Right lobe of liver (tissue), 6 donors: ENCODE measurements at regions not wholly inside any gene's neighbourhood (a gene's known extent, or its start where the extent isn't known, plus 50 kb on each side); places are given as distances from the start of the nearest gene placed in this dataset.

Experiments
- ATAC-seq, 4 donors: fragments of 200-7000 bp; cut with Tn5 transposase; one replicate each; pipeline ENCODE4 v1.9.1; 2020; ENCODE audit warnings: mild to moderate bottlenecking in 4 of 4, moderate library complexity in 4 of 4
- DNase-seq, 3 donors: peaks; one replicate each; pipeline ENCODE4 v3.0.0-alpha.2; 2020
- H3K27ac ChIP-seq, 3 donors: fragments of 200-600 bp; one replicate each; pipeline ENCODE4 v1.8.0; 2022
- H3K27me3 ChIP-seq, 2 donors: fragments of 200-600 bp; one replicate each; pipeline ENCODE4 v1.8.0; 2022
- H3K36me3 ChIP-seq, 4 donors: fragments of 200-600 bp; sonication (generic) in 1 of 4; one replicate each; pipeline versions ENCODE4 v1.5.1 to v1.8.0; 2017 to 2022; ENCODE audit warnings: control low read depth in 1 of 4
- H3K4me1 ChIP-seq, 4 donors: fragments of 200-600 bp; sonication (generic) in 1 of 4; one replicate each; pipeline versions ENCODE4 v1.5.1 to v1.8.0; 2017 to 2022; ENCODE audit warnings: control low read depth in 1 of 4
- H3K4me3 ChIP-seq, 3 donors: fragments of 200-600 bp; one replicate each; pipeline ENCODE4 v1.8.0; 2022
- H3K9me3 ChIP-seq, 4 donors: fragments of 200-600 bp; sonication (generic) in 1 of 4; one replicate each; pipeline versions ENCODE4 v1.5.1 to v1.8.0; 2017 to 2022; ENCODE audit warnings: control low read depth in 1 of 4
- POLR2A ChIP-seq: fragments of 450-650 bp; IDR thresholded peaks from one replicate; pipeline ENCODE4 v1.6.1; 2017; ENCODE audit warnings: antibody characterized with exemption, mild to moderate bottlenecking
- WGBS: methylation state at CpG from one replicate; pipeline ENCODE4 v1.1.6; 2018; ENCODE audit warnings: low coverage, low lambda C conversion rate; ENCODE audit not compliant: insufficient coverage; ENCODE audit errors: missing lambda C conversion rate; 5-methylcytosine and 5-hydroxymethylcytosine counted together
- intact Hi-C, 2 donors: fragments of 100-400 bp; cut with DNase I; formaldehyde crosslinking; loops; one replicate each; pipeline versions ENCODE4 v1.11.2 to v1.14.1; 2022
- TF ChIP-seq, protein P1 (sequence below), 4 donors: fragments of 200-600 bp in 3 of 4; fragments of 450-650 bp in 1 of 4; IDR thresholded peaks; one replicate each; pipeline versions ENCODE4 v1.5.1 to v1.8.0; 2016 to 2022; ENCODE audit warnings: antibody characterized with exemption in 4 of 4, mild to moderate bottlenecking in 2 of 4
- donor health status: DM: no; HTN: yes; CAD: no.
- donor health status: DM: no; HTN: no; CAD: no.
- donor health status: DM: no; HTN: no; CAD: no.
- donor health status: DM: no; HTN: yes; CAD: no.
- donor health status: DM: no; HTN: yes; CAD: no.

DNA sequence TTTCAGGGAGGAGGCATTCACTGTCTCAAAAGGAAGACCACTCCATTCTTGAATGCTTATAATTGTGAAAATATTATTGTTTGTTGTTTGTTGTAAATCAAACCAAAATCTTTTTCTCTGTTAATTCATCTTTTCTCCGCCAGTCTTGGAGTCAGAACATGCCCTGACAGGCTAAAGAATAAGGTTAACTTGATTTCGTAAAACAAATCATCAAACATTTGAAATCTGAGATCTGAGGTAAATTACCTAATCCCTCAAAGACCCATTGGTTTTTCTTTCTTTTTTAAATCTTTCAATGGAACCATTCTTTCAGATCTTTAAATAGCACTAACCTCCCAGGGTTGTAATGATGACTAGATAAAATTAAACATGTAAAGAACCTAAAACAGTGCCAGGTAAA is 430.1 kb upstream of the PTBP2 start:
- Histone ChIP-seq H3K4me1 (no peaks in the 10 kb centered on the region), H3K36me3 (no peaks in the 10 kb centered on the region), H3K9me3 (no peaks in the 10 kb centered on the region), H3K27ac (no peak overlapping the region), H3K27me3 (no peaks in the 10 kb centered on the region), H3K4me3 (no peak overlapping the region)
- TF ChIP-seq, protein P1, sequence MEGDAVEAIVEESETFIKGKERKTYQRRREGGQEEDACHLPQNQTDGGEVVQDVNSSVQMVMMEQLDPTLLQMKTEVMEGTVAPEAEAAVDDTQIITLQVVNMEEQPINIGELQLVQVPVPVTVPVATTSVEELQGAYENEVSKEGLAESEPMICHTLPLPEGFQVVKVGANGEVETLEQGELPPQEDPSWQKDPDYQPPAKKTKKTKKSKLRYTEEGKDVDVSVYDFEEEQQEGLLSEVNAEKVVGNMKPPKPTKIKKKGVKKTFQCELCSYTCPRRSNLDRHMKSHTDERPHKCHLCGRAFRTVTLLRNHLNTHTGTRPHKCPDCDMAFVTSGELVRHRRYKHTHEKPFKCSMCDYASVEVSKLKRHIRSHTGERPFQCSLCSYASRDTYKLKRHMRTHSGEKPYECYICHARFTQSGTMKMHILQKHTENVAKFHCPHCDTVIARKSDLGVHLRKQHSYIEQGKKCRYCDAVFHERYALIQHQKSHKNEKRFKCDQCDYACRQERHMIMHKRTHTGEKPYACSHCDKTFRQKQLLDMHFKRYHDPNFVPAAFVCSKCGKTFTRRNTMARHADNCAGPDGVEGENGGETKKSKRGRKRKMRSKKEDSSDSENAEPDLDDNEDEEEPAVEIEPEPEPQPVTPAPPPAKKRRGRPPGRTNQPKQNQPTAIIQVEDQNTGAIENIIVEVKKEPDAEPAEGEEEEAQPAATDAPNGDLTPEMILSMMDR (IDR thresholded peaks at IDR 0.05), result no peak
- no peak for TF ChIP-seq POLR2A
- DNase-seq (no peak), ATAC-seq (peak in 1 of 4 donors; percentile 42)
- intact Hi-C loops, result no loop called here
- 39% methylated on average over 2 of the region's 2 CpGs for WGBS

DNA sequence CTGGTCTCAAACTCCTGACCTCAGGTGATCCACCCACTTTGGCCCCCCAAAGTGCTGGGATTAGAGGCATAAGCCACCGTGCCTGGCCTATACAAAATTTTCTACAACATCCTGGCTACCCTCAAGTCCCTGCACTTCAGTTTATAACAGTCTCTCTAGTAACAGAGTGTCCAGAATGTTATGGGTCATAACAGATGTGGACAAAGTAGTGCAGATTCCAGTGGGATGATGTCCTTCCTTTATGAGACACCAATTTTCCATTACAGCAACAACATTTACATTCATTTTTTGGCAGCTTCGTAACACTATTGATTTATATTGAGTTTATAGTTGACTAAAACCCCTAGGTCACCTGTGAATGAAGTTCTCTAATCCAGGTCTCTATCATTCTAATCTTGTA is 429.4 kb upstream of the PTBP2 start:
- DNase-seq (no peak), ATAC-seq (no peak)
- Histone ChIP-seq H3K27ac (no peak overlapping the region), H3K36me3 (no peaks in the 10 kb centered on the region), H3K4me1 (no peaks in the 10 kb centered on the region), H3K9me3 (no peaks in the 10 kb centered on the region), H3K4me3 (no peak overlapping the region), H3K27me3 (no peaks in the 10 kb centered on the region)
- whole genome bisulfite sequencing, result 61% methylated on average over 2 of the region's 2 CpGs
- TF ChIP-seq, protein P1 (IDR thresholded peaks at IDR 0.05), result no peak
- TF ChIP-seq POLR2A, result no peak
- intact Hi-C loops, result no loop called here

DNA sequence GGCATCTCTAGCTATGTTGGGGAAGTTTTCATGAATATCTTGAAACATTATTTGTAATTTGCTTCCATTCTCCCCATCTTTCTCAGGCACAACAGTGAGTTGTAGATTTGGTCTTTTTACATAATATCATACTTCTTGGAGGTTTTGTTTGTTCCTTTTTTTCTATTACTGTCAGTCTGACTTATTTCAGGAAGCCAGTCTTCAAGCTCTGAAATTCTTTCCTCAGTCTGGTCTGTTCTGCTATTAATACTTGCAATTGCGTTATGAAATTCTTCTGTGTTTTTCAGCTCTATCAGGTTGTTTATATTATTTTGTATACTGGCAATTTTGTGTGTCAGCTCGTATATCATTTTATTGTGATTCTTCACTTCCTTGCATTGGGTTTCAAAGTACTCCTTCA is 424.6 kb upstream of the PTBP2 start:
- Histone ChIP-seq H3K27me3 (no peaks in the 10 kb centered on the region), H3K36me3 (no peaks in the 10 kb centered on the region), H3K27ac (no peak overlapping the region), H3K4me1 (no peaks in the 10 kb centered on the region), H3K9me3 (no peaks in the 10 kb centered on the region), H3K4me3 (no peak overlapping the region)
- ATAC-seq, result no peak
- TF ChIP-seq POLR2A, result no peak
- TF ChIP-seq, protein P1 (IDR thresholded peaks at IDR 0.05), result no peak
- intact Hi-C loops, result no loop called here
- WGBS, result 63% methylated on average over 2 of the region's 2 CpGs
- no peak for DNase-seq

DNA sequence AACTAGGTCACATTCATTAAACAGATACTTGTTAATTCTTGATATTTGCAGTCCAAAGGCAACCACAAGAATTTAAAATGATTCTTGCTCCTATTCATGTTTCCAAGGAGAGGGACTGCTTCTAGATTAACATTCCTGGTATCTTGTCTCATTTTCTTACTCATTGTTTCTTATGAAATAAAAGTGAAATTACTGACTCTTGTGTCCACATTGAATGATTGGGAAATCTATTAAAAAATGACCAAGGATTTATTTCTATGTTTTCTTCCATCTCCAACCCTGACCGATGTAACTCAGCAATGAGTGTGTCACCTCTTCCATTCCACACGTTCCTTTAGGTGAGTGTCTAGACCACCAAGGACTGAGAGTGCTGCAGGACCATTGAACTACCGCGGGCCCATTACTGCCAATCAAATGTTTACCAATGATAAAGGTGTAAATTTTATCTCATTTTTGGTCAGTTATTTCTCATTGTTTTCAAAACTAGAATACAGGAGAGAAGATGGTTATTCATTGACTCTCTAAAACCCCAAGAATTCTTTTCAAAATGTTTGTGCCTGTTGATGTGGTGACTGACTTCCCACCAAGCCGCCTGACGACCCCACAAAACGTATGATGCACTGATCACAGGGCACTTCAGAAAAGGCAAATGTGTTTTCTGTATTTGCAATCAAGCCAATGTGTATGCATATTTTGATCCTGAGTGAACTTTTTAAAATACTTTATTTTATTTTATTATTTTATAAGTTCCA is 414.6 kb upstream of the PTBP2 start:
- H3K36me3 ChIP-seq, result no peaks in the 10 kb centered on the region
- H3K9me3 ChIP-seq, result no peaks in the 10 kb centered on the region
- ATAC-seq, result no peak
- no peaks in the 10 kb centered on the region for H3K27me3 ChIP-seq
- TF ChIP-seq, protein P1 (IDR thresholded peaks at IDR 0.05), result no peak
- TF ChIP-seq POLR2A, result no peak
- no peak overlapping the region for H3K27ac ChIP-seq
- no peak overlapping the region for H3K4me3 ChIP-seq
- intact Hi-C loops, result no loop called here
- 78% methylated on average over 7 of the region's 7 CpGs for WGBS
- no peaks in the 10 kb centered on the region for H3K4me1 ChIP-seq
- no peak for DNase-seq

DNA sequence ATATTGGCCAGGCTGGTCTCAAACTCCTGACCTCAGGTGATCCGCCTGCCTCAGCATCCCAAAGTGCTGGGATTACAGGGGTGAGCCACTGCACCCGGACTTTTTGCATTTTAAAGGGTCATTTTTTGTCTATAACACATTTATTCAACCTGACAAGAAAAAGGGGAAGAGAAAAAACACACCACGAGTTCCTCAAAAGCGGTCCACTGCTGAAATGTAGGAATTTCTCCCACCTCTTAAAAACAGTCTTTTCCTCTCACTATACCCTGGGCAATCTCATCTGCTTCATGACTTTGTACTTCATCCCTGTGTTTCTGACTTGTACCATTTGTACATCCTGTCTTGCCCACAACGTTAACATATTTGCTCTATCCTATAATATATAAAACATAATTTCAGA is 413.3 kb upstream of the PTBP2 start:
- intact Hi-C loops, result no loop called here
- H3K4me1 ChIP-seq, result no peaks in the 10 kb centered on the region
- DNase-seq (no peak), ATAC-seq (no peak)
- H3K27ac ChIP-seq, result no peak overlapping the region
- no peaks in the 10 kb centered on the region for H3K27me3 ChIP-seq
- H3K9me3 ChIP-seq, result no peaks in the 10 kb centered on the region
- H3K36me3 ChIP-seq, result no peaks in the 10 kb centered on the region
- 70% methylated on average over 5 of the region's 5 CpGs for WGBS
- no peak overlapping the region for H3K4me3 ChIP-seq
- TF ChIP-seq POLR2A, result no peak
- TF ChIP-seq, protein P1 (IDR thresholded peaks at IDR 0.05), result no peak
